Progenitor cell of endocrine pancreas (in vitro differentiated cells): ENCODE measurements at regions not wholly inside any gene's neighbourhood (a gene's known extent, or its start where the extent isn't known, plus 50 kb on each side); places are given as distances from the start of the nearest gene placed in this dataset.

Experiments used
- DNase-seq: peaks from one replicate; pipeline ENCODE4 v3.0.0; 2021; ENCODE audit warnings: low spot score; ENCODE audit not compliant: unreplicated experiment
- H3K27ac Mint-ChIP-seq: 2 replicates; pipeline ENCODE4 v1.8.0; 2021; ENCODE audit warnings: mild to moderate bottlenecking, moderate library complexity, mixed read lengths
- H3K27me3 Mint-ChIP-seq: 2 replicates; pipeline ENCODE4 v1.8.0; 2021; ENCODE audit warnings: mixed read lengths
- H3K36me3 Mint-ChIP-seq: 2 replicates; pipeline ENCODE4 v1.8.0; 2022; ENCODE audit warnings: mixed read lengths; ENCODE audit not compliant: insufficient read depth
- H3K4me1 Mint-ChIP-seq: 2 replicates; pipeline ENCODE4 v1.8.0; 2021; ENCODE audit warnings: low read depth, mixed read lengths
- H3K4me3 Mint-ChIP-seq: 2 replicates; pipeline ENCODE4 v1.8.0; 2021; ENCODE audit warnings: low read depth, mild to moderate bottlenecking, moderate library complexity, mixed read lengths
- H3K9me3 Mint-ChIP-seq: 2 replicates; pipeline ENCODE4 v1.8.0; 2021; ENCODE audit warnings: low read depth, mixed read lengths
- TF ChIP-seq, protein P1 (sequence below): fragments of 200-600 bp; sonication (generic); IDR thresholded peaks from one replicate; pipeline ENCODE4 v1.5.0; 2021; ENCODE audit warnings: antibody characterized with exemption, mild to moderate bottlenecking; ENCODE audit not compliant: unreplicated experiment

DNA sequence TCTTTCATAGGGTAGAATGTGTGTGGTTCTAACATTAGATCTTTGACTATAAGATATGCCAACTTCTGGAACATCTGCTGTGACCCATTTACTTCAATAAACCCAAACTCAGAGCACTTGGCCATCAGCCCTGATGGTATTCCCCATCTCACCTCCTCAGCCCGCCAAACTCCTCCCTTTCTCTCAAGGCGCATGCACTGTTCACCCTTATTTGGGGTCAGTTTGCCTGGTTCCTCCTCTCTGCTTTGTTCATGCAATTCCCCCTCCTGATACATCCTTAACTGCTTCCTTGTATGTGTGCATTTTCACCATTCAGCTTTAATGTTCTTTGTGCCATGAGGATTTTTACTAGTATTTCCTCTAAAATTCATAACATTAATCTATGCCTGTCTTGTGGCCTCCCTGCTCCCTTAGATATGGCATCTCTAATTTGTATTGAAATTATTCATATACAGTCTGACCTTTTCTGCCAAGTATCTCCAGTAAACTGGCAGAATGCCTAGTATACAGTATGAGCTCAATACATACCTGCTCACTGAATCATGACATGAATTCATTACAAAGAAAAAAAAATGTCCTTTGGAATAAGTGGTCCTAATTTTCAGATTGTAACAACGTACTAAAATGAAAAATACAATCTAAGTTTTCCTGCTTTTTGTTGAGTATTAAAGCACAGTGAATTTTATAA, 336.8 kb upstream of the IGFBP3 start:
- Mint-ChIP-seq H3K36me3 (peaks cover 8% of the 10 kb centered on the region), H3K4me1 (peaks cover 7% of the 10 kb centered on the region), H3K27me3 (no peaks in the 10 kb centered on the region), H3K27ac (no peak overlapping the region), H3K4me3 (no peak overlapping the region), H3K9me3 (peaks cover 31% of the 10 kb centered on the region)
- TF ChIP-seq, protein P1, sequence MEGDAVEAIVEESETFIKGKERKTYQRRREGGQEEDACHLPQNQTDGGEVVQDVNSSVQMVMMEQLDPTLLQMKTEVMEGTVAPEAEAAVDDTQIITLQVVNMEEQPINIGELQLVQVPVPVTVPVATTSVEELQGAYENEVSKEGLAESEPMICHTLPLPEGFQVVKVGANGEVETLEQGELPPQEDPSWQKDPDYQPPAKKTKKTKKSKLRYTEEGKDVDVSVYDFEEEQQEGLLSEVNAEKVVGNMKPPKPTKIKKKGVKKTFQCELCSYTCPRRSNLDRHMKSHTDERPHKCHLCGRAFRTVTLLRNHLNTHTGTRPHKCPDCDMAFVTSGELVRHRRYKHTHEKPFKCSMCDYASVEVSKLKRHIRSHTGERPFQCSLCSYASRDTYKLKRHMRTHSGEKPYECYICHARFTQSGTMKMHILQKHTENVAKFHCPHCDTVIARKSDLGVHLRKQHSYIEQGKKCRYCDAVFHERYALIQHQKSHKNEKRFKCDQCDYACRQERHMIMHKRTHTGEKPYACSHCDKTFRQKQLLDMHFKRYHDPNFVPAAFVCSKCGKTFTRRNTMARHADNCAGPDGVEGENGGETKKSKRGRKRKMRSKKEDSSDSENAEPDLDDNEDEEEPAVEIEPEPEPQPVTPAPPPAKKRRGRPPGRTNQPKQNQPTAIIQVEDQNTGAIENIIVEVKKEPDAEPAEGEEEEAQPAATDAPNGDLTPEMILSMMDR: no peak
- DNase-seq: no peak

DNA sequence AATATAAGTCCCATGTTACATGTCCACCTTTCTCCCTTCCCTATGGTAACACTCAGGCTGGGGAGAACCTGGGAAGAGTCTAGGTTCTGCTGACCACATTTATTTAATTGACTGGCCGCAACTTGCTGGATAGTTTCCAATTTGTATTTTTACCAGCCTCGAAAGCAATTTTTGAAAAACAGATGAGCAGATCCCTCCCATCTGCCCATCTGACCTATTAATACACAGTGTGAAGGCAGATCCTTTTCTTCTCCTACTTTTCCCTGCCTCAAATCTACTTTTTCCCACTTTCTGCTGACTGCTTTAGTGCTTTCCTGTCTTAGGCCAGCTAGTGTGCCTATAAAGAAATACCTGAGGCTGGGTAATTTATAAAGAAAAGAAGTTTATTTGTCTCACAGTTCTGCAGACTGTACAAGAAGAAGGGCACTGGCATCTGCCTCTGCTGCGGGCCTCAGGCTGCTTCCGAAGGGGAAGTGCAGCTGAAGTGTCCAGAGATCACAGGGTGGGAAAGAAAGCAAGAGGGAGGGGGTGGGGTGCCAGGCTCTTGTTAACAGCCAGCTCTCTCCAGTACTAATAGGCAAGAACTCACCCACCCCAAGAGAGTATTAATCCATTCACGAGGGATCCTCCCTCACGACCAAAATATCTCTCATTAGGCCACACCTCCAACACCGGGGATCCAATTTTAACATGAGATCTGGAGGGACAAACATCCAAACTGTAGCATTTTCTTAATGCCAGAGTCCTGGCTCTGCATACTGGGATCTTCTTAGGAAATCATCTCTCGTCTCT, 336.0 kb upstream of the IGFBP3 start:
- Mint-ChIP-seq H3K27me3 (no peaks in the 10 kb centered on the region), H3K27ac (no peak overlapping the region), H3K36me3 (peaks cover 7% of the 10 kb centered on the region), H3K4me1 (peaks cover 7% of the 10 kb centered on the region), H3K9me3 (peaks cover 30% of the 10 kb centered on the region), H3K4me3 (no peak overlapping the region)
- TF ChIP-seq, protein P1: no peak
- no peak for DNase-seq

DNA sequence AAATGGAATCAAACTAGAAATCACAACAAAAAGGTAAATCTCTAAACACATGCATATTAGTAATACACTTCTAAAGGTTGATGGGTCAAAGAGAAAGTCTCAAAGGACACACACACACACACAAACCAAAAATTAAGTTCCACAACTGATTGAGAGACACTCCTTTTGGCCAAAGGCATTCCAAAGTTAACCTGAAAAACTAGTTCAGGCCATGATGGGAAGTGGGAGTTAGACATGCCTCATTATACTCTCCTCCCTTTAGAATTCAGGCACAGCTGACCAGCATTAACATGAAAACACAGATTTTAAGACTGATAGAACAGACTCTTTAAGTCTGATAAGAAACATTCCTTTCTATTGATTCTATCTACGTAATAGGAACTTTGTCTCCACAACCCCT, 332.4 kb upstream of the IGFBP3 start:
- DNase-seq: no peak
- Mint-ChIP-seq H3K36me3 (no peaks in the 10 kb centered on the region), H3K27me3 (no peaks in the 10 kb centered on the region), H3K27ac (no peak overlapping the region), H3K4me3 (no peak overlapping the region), H3K4me1 (peaks cover 5% of the 10 kb centered on the region), H3K9me3 (peaks cover 19% of the 10 kb centered on the region)
- TF ChIP-seq, protein P1: no peak

DNA sequence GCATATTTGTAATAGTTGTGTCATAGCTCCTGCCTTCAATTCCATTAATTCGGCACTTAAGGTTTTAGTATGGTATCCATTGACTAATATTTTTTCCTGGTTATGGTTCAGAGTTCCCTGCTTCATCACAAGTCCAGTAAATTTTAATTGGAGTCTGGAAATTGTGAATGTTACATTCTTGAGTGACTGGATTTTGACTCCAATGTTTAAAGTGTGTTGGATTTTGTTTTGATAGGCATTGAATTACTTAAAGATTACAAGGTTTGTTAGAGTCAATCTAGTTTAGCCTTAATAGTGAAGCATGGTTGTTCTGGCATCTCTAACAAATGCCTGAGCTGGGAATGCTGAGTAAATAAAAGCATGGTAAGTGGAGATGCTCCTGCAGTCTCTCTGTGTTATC, 326.6 kb upstream of the IGFBP3 start:
- Mint-ChIP-seq H3K9me3 (peaks cover 5% of the 10 kb centered on the region), H3K27me3 (no peaks in the 10 kb centered on the region), H3K4me1 (peaks cover 3% of the 10 kb centered on the region), H3K4me3 (no peak overlapping the region), H3K27ac (no peak overlapping the region), H3K36me3 (no peaks in the 10 kb centered on the region)
- TF ChIP-seq, protein P1: no peak
- DNase-seq: no peak

DNA sequence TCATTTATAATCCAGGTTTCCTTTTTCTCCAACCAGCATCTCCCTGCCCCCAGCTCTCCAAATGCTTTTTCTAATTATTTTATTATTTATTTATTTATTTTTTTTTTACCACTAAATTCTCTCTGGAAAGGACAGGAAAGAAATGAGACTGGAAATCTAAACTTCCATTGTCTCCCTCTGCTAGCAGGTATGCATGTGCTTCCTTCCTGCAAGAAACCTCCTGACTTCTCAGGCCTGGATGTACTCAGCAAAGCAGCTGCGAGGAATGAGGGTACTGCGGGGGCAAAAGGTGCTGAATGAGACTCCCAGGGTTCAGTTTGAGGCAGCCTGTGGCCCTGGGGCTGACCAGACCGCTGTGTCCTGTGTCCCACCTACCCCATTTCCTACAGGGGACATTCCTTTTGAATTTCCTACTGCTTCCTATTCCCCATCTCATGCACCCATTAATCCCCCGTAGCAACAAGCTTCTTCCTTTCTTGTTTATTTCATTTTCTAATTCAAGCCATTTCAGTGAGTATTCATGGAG, 324.6 kb upstream of the IGFBP3 start:
- no peak for DNase-seq
- Mint-ChIP-seq H3K36me3 (no peaks in the 10 kb centered on the region), H3K27ac (no peak overlapping the region), H3K4me1 (peaks cover 3% of the 10 kb centered on the region), H3K4me3 (no peak overlapping the region), H3K9me3 (peaks cover 3% of the 10 kb centered on the region), H3K27me3 (no peaks in the 10 kb centered on the region)
- TF ChIP-seq, protein P1: no peak
